GM19397 (cell line): ENCODE measurements at regions not wholly inside any gene's neighbourhood (a gene's known extent, or its start where the extent isn't known, plus 50 kb on each side); places are given as distances from the start of the nearest gene placed in this dataset.

Experiments
- ATAC-seq: cut with Tn5 transposase; IDR thresholded peaks from one replicate; pipeline ENCODE4 v1.9.1; 2021; ENCODE audit warnings: mild to moderate bottlenecking, moderate library complexity; ENCODE audit not compliant: unreplicated experiment

DNA sequence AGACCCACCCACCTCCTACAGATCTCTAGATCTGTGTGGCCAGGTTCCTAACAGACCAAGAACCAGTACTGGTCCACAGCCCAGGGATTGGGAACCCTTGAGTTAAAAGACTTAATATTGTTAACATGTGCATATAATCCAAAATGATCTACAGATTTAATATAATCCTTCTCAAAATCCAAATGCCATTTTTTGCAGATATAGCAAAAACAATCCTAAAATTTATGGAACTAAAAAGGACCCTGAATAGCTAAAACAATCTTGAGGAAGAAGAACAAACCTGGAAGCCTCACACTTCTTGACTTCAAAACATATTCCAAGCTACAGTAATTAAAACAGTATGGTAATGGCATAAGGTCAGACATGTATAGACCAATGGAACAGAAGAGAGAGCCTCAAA lies 206.9 kb upstream of the SIX2 start:
- ATAC-seq, result no peak

DNA sequence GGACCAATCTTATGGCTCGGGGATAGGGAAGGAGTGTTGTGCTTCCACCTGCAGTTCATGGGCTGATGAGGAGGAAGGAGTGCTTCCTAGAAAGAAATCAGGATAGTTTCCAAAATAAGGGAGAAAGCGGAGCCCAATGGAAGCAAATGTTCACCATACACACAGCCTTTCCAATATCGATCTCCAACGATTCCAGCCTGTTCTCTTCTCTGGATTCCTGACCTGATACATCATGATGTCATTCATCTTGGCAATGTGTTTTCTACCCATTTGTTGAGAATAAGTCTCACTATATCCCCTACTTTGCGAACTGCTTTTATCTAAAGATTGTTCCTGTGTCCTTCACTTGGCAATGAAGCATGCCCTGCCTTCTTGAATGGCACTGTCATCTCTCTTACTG lies 205.3 kb upstream of the SIX2 start:
- ATAC-seq, result no peak

DNA sequence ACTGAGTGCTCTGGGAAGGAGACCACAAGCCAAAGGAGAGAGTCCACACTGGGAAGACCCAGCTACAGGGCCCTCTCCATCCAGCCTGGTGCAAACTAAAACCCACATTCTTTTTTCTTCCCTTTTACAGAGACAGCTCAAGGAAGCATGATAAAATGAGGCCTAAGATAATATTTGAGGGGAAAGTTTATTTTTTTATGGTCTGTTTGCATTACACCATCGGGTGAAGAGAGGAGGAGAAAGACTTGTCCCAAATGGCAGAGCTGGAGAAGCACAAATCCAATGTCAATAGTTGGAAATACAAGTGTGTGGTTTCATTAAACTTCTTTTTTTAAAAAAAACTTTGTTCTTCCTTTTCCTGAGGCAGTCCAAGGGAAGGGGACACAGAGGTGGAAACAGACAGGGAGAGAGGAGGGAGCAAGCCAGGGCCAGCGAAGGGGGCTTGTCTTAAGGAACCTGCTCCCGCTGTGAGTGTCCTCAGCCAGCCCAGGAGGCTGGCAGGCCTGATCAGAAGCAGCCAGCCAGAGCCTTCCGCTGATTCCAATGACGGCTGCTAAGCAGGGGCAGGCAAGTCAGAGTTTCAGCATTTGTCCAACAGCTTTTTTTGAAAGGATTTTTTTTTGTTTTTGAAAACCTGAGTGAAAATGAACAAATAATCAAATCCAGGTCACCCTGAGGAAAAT lies 203.8 kb upstream of the SIX2 start:
- no peak for ATAC-seq

DNA sequence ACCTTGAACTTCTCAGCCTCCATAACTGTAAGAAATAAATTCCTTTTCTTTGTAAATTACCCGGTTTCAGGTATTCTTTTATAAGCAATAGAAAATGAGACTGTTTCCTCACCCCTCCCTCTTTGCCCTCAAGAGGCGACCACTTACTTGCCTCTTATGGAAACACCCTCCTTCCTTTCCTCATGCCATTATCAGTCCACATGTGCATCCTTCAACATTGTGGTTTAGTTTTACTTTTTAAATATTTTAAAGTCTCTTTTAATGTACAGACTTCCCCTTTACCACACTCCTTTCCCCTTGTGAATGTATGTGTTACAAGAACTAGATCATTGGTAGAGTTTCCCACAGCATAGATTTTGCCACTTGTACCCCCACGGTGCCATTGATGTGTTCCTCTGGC lies 202.4 kb upstream of the SIX2 start:
- ATAC-seq, result no peak

DNA sequence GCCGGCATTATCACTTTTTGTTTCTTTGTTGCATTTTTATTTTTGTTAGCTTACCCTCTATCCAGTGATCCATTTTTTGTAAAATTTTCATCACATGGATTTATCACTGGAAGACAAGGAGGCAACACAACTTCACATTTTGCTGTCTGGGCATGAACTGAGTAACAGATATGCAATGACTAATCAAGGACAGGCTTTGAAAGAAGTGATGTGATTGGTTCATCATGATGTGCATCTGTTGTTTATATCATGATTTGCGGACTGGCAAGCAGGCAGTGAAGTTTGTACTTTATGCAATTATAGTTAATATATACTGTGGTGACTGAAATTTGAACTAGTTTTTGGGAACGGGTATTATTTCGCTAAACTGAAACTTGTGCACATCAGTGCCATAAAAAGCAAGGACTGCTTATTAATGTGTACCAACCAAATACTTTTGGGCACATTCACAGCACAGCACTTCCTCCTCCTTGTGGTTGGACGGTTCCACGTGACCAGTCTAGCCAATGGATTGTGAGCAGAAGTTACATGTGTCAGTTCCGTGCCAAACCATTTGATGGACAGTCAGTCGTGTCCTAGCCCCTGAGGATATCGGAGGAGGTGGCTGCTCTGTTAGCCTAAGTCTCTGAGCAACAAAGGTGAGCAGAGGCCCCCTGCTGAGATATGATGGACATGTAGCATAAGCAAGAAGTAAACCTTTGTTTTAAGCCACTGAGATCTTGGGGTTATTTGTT lies 201.4 kb upstream of the SIX2 start:
- ATAC-seq, result no peak

DNA sequence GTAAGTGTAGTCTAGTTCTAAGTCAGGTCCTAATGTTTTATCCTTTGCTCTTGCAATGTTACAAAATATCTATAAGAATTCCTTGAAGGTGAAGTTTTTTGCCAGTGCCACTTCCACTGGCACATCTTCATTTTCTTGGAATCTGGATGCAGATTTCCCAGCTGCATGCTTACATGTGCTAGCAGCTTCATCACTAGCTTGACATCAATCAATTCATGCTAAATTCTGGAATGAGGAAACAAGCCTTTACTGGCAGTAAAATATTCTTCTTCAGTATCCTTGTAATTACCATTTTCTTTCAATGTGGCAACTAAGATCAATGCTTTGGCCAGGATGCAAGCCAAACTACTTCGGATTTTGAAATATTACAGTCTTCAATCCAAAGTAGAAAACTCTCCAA lies 200.6 kb upstream of the SIX2 start:
- no peak for ATAC-seq

DNA sequence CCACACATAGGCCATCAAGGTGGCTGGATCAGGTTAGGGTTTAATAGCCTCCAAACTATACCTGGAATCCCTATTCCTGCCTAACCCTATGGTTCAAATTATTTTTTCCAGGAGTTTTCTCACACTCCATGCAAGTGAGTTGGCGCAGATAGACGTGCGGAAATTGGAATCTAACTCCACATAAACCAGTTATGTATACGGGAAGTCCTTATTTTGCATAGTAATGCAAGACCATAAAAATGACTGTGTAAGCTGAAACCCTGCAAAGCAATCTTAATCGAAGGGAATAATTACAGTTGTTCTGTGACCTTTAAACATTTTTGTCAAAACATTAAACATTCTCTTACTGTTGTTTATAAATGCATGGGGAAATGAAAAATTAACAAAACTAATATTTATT lies 200.1 kb upstream of the SIX2 start:
- ATAC-seq, result no peak

DNA sequence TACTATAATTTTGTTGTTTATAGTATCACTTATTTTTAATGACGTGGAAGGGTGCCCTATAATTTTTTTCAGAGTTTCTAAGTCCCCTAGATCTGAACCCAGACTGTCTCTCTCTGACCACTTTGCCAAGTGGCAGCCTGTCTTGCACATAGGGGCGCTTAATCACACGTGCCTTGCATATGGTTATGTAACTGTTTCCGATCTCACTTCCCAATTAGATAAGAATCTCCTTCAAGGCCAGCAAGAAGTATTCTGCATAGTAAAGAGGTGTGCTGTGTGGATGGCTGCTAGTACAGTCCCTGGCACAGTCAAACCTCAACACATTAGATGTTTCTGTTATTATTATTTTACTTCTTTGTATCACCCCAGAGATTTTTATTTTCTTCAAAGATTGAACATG lies 197.8 kb upstream of the SIX2 start:
- no peak for ATAC-seq

DNA sequence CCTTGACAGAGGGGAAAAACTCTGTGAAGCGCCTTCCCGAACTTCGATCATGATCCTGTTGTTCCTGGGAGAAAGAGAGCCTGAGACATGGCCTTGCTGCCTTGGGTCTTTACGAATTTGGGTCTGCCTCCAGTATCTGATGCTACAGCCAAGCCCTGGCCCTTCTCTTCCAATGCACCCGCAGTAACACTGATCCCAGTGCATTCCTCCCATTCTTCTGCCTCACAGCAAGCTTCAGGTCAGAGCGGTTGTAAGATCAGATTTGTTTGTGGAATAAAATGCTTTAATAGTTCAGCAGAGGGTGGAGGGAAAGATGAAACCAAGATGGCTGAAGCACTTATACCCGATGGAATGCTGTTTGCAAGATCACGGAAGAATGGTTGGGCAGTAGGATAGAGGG lies 196.7 kb upstream of the SIX2 start:
- no peak for ATAC-seq

DNA sequence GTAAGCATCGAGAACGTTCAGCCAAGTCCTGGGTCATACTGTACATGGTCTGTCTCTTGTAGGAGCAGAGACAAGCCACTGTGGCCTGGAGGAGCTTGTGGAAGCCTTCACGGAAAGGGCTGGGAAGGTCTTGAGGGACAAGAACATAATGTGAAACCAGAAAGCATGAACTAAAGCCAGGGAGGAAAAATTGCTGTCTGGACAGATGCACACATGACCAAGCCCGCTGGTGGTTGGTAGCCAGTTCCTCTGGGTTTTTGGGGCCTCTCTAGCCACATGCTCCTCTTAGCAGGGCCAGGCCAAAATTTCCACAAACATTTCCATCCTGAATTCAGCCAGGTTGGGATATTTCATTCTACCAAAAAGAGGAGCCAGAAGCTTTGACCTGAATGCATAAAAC lies 196.2 kb upstream of the SIX2 start:
- ATAC-seq, result no peak

DNA sequence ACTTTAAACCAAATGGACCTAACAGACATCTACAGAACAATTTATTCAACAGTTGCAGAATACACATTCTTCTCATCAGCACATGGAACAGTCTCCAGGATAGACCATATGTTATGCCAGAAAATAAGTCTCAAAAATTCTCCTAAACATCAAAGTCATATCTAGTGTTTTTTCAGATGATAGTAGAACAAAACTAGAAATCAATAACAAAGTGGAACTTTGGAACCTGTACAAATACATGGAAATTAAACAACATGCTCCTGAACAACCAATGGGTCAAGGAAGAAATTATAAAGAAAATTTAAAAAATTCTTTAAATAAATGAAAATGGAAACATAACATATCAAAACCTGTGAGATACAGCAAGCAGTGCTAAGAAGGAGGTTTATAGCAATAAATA lies 194.1 kb upstream of the SIX2 start:
- no peak for ATAC-seq

DNA sequence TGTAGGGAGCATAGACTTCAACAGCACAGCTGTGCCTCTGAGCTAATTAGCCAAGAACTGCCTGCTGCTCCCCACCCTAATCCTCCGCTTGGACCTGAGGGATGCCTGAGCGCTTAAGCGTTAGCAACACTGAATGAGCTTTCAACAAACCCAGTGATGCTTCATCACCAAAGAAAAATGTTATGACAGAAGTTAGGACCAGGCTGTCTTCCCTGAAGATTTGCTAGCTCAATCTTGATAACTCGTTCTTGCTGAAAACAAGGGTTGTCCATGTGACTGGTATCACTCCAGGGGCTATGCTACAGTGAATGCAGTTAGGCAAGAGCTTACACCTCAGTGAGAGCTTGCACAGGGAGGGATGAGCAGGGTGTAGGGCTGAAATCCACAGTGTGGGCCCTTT lies 190.7 kb upstream of the SIX2 start:
- ATAC-seq, result no peak

DNA sequence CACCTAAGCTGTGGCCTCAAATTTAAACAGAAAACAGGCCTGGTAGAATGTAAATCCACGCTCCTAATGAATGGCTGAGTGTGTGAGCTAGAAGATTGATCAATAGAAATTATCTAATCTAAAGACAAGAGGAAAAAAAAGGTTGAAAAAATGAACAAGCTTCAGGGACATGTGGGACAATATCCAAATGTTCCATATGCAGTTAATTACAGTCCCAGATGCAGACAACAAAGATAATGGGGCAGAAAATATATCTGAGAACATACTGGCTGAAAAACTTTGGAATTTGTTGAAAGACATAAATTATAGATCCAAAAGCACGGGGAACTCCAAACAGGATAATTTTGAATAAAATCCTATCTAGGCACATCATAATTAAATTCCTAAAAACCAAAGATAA lies 186.7 kb upstream of the SIX2 start:
- no peak for ATAC-seq

DNA sequence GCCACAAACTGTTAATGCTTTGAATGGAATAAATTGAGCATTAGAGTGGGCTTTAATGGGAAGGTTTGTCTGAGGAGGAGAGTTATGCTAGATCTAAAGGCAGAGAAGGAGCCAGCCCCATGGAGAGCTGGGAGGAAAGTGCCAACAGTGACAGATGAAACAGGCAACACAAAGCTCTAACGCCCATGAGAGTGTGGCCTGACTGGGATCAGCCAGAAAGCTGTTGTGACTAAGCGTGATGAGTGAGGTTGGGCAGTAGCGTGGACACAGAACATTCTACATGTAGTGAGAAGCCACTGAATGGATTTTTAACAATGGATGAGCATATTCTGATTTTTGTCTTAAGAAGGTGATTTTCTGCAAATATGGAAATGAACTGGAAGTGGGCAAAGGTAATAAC lies 185.3 kb upstream of the SIX2 start:
- ATAC-seq, result no peak

DNA sequence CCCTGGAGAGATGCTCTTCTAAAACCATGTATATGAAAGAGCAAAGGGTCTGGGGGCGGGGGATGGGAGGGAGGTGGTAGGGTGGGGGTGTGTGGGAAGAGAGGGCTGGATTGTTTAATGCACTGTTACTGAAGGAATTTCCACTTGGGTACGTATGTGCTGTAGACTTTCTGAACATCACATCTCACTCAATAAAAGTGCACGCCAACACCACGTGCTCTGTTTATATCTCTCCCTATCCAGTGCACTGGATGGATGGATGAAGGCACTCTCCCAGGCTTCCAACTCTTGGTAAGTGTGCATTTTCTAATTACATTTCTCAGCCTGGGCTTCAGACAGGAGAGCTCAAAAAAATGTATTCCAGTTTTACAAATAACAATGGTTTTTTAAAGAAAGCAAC lies 184.3 kb upstream of the SIX2 start:
- no peak for ATAC-seq

DNA sequence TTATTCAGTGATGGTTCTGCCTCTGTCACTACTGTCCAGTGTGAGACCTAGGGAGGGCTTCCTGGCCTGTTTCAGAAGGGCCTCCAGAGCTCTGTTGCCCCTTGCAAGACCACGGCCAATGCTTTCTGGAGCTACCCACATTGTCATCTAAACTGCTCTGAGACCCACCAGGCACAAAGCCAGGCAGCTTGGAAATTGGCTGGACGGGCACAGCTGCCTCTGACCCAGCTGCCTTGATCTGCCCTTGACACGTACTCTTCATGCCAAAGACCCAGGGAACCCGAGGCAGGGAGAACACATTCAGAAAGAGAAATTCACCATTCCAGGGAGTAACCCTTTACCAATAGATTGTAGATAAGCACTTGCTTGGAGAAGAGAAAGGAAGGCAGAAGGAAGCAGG lies 183.7 kb upstream of the SIX2 start:
- ATAC-seq, result no peak

DNA sequence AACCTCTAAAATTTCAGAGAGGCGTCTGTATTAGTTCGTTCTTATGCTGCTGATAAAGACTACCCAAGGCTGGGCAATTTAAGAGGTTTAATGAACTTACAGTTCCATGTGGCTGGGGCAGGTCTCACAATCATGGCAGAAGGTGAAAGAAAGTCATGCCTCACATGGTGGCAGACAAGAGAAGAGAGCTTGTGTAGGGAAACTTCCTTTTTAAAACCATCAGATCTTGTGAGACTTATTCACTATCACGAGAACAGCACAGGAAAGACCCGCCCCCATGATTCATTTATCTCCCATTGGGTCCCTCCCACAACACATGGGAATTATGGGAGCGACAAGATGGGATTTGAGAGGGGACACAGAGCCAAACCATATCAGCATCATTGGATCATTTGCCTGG lies 183.2 kb upstream of the SIX2 start:
- no peak for ATAC-seq

DNA sequence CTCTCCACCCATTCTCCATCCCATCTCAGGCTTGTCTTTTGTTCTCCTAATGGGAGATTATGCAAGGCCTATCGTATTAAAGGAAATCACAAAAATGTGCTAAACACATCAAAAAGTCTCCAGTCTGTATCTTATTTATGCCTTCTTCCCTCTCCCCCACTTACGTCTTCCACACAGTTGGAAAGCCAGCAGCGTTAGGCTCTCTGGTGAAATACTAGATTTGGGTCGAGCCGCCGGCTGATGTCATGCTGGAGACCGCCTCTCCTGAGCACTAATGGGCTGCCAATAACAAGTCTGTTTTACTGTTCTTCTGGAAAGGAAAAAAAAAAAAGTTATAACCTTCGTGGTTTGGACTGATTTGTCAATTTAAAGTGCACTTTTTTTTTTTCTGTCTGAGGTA lies 182.7 kb upstream of the SIX2 start:
- ATAC-seq, result no peak

DNA sequence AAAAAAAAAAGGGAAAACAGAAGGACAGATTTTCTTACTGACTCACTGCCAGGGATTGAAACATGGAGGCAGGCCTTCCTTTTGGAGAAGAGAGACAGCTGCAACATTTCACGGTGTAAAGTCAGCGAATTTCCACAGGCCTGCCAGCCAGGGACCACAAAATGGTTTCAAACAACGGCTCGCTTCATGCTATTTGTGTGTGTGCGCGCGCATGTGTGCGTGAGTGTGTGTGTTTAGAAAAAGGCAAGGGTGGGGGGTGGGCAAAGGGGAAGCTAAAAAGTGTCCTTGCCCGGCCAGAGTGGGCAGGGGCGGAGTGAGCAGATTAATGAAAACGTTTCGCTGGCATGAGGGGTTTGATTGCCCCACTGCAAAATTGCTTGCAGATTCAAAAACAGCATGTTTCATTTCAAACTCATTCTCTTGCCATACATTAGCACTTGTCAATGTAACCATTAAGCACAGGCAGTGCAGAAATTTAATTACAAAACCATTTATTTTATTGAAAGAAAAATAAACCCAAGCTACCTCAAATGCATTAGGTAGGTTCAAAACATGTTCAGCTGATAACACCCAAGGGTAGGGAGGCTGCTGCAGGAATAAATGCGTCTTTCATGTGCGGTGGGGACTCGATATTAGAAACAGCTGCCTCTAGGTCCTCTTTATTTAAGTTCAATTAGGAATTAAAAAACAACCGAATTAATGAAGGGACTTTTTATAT lies 182.1 kb upstream of the SIX2 start:
- ATAC-seq, result no peak

DNA sequence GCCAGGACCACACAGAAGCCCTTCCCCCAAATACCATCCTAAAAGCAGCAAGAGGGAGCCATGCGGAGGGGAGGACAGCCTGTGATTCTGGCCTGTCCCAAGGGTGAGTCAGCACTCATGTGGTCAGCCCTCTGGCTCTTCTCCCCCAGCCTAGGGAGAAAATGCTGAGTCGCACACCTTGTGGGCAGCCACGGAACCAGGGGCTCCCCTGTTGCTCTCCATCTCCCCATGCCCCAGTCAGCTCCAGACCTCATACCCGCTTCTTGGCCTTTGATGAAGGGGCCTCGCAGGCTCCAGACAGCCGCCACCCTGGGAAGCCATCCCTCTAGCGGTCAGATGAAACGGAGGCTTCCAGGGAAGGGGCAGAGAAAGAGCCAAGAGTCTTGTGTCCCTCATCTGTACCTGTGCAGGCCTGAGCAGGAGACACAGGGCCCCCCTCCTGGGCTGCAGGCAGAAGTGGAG lies 181.3 kb upstream of the SIX2 start:
- no peak for ATAC-seq

DNA sequence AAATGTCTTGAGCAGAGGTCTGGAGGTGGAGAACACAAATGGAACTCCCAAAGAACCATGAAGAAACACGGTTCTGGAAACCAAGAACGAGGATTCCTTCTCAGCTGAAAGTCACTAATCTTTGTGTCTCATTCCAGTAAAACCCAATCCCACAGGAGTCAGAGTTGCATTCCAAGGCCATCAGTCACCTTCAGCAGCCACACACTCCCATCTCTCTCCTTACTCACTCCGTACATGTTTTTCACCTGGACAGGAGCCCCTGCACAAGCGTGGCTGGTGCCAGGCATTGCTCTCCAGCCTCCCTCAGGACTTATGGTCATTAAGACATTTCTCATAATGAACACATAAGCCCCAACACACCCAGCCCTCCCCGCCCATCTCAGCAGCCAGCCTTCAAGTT lies 175.4 kb upstream of the SIX2 start:
- ATAC-seq, result no peak

DNA sequence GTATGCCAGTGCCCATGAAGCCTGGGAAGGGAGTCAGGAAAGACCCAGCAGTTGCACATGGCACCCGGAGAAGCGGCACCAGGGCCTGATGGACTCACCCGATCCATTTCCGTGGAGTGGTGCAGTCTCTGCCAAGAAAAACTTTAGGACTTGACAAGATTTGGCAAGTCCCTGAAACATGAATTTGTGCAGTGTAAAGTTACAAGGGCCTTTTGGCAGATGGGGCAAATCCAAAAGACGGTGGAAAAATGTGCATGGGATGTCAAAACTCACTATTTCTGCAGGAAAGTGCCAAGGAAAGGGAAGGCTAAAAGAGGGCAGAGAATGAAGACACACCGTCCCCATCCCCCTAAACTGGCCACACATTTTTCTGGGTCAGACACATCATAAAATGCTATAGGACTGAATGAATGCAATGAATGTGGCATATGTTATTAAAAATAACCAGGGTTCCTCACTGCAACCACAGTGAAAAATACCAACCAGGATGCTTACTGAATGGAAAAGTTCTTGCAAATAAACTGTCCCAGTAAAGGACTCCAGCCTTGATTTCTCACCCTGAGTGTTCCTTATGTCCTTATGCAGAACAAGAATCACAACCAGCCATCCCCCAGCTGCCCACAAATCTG lies 173.5 kb upstream of the SIX2 start:
- no peak for ATAC-seq
